Uterus (tissue), 2 donors: ENCODE measurements at regions not wholly inside any gene's neighbourhood (a gene's known extent, or its start where the extent isn't known, plus 50 kb on each side); places are given as distances from the start of the nearest gene placed in this dataset.

ENCODE experiments used
- CTCF ChIP-seq, 4 experiments: fragments of 200-600 bp in 2 of 4; fragments of 450-650 bp in 2 of 4; sonication (generic) in 2 of 4; IDR thresholded peaks; one replicate each; pipeline ENCODE4 v1.5.1; 2016 to 2019; ENCODE audit warnings: antibody characterized with exemption in 4 of 4, mild to moderate bottlenecking in 2 of 4, moderate library complexity in 1 of 4
- POLR2A ChIP-seq, 2 donors: fragments of 450-650 bp; IDR thresholded peaks; one replicate each; pipeline ENCODE4 v1.6.1; 2016; ENCODE audit warnings: antibody characterized with exemption in 2 of 2, mild to moderate bottlenecking in 1 of 2, moderate library complexity in 1 of 2

GRCh38 chr10:10500937-10501336 lies 516.7 kb upstream of the CELF2 start:
- no peak for TF ChIP-seq POLR2A (IDR thresholded peaks at IDR 0.05)
- TF ChIP-seq CTCF (IDR thresholded peaks at IDR 0.05) = no peak
